ENCODE measurements at regions not wholly inside any gene's neighbourhood (a gene's known extent, or its start where the extent isn't known, plus 50 kb on each side); places are given as distances from the start of the nearest gene placed in this dataset.

- TF ChIP-seq, protein P1, sequence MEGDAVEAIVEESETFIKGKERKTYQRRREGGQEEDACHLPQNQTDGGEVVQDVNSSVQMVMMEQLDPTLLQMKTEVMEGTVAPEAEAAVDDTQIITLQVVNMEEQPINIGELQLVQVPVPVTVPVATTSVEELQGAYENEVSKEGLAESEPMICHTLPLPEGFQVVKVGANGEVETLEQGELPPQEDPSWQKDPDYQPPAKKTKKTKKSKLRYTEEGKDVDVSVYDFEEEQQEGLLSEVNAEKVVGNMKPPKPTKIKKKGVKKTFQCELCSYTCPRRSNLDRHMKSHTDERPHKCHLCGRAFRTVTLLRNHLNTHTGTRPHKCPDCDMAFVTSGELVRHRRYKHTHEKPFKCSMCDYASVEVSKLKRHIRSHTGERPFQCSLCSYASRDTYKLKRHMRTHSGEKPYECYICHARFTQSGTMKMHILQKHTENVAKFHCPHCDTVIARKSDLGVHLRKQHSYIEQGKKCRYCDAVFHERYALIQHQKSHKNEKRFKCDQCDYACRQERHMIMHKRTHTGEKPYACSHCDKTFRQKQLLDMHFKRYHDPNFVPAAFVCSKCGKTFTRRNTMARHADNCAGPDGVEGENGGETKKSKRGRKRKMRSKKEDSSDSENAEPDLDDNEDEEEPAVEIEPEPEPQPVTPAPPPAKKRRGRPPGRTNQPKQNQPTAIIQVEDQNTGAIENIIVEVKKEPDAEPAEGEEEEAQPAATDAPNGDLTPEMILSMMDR (IDR thresholded peaks at IDR 0.05; ENCODE audit: low read depth, low read length): no peak
- no peak overlapping the region for H3K4me3 ChIP-seq (replicated peaks in 1 of 2; ENCODE audit: low read depth in 2 of 2, low read length in 2 of 2)
- DNase-seq (ENCODE audit: low read depth in 2 of 2): peak; percentile 10 to 62
Observed at GRCh38 chr13:106230450-106230849, 305.0 kb downstream of the EFNB2 start.

- TF ChIP-seq, protein P1 (IDR thresholded peaks at IDR 0.05; ENCODE audit: low read depth, low read length): no peak
- no peak overlapping the region for H3K4me3 ChIP-seq (replicated peaks in 1 of 2; ENCODE audit: low read depth in 2 of 2, low read length in 2 of 2)
- no peak for DNase-seq (ENCODE audit: low read depth in 2 of 2)
Observed at GRCh38 chr13:106225126-106225525, 310.3 kb downstream of the EFNB2 start.

DNA sequence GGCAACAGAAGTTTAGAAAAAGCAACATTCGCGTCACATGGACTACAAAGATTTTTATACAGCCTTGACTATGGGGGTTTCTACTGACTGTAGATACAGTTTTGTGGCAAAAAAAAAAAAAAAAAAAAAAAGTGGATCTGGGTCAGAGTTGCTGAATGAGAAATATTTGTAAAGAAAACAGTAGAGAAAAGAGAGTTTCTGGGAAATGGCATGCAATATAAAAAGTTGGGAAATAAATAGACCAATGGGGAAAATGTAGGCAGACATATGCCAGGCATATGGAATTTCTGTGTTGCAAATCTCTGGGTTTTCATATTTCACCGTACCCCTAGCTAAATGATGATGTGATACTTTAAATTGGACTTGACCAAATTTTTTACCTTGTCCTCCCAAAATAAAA, 315.3 kb downstream of the EFNB2 start:
- H3K4me3 ChIP-seq (replicated peaks in 1 of 2; ENCODE audit: low read depth in 2 of 2, low read length in 2 of 2): no peak overlapping the region
- TF ChIP-seq, protein P1 (IDR thresholded peaks at IDR 0.05; ENCODE audit: low read depth, low read length): no peak
- no peak for DNase-seq (ENCODE audit: low read depth in 2 of 2)

GRCh38 chr13:106213028-106213757, 322.3 kb downstream of the EFNB2 start:
- TF ChIP-seq, protein P1 (IDR thresholded peaks at IDR 0.05; ENCODE audit: low read depth, low read length): no peak
- DNase-seq (ENCODE audit: low read depth in 2 of 2): no peak
- H3K4me3 ChIP-seq (replicated peaks in 1 of 2; ENCODE audit: low read depth in 2 of 2, low read length in 2 of 2): no peak overlapping the region

- TF ChIP-seq, protein P1 (IDR thresholded peaks at IDR 0.05; ENCODE audit: low read depth, low read length): no peak
Observed at GRCh38 chr13:106212386-106213010, 323.0 kb downstream of the EFNB2 start.

GRCh38 chr13:106210324-106210723, 325.1 kb downstream of the EFNB2 start:
- TF ChIP-seq, protein P1 (IDR thresholded peaks at IDR 0.05; ENCODE audit: low read depth, low read length): no peak
- DNase-seq (ENCODE audit: low read depth in 2 of 2): peak in 1 of 2 donors; percentile 16
- no peak overlapping the region for H3K4me3 ChIP-seq (replicated peaks in 1 of 2; ENCODE audit: low read depth in 2 of 2, low read length in 2 of 2)

More at GRCh38 chr13:106212386-106213010, 323.0 kb downstream of the EFNB2 start:
- H3K4me3 ChIP-seq (replicated peaks in 1 of 2; ENCODE audit: low read depth in 2 of 2, low read length in 2 of 2): no peak overlapping the region
- no peak for DNase-seq (ENCODE audit: low read depth in 2 of 2)
